Kasumi-1 (cell line): ENCODE measurements at regions not wholly inside any gene's neighbourhood (a gene's known extent, or its start where the extent isn't known, plus 50 kb on each side); places are given as distances from the start of the nearest gene placed in this dataset.
"Not testable (repeated sequence)": the region's sequence is repeated elsewhere in the genome, so short reads cannot be mapped to it uniquely, and the experiment has no call there.

Experiments
- DNase-seq, 2 experiments: peaks; one replicate each; lab custom pipeline; 2025; lab: John Stamatoyannopoulos, UW

GRCh38 chr10:94088926-94089381 is 95.2 kb downstream of the PLCE1 start:
- DNase-seq = no peak

- no peak for DNase-seq
Measured at GRCh38 chr10:94091649-94092048, 97.9 kb downstream of the PLCE1 start.

GRCh38 chr10:94092848-94093247 is 99.1 kb downstream of the PLCE1 start:
- DNase-seq = no peak

GRCh38 chr10:94093286-94093905 is 99.7 kb downstream of the PLCE1 start:
- DNase-seq = no peak

GRCh38 chr10:94094540-94094939 is 100.8 kb downstream of the PLCE1 start:
- no peak for DNase-seq

- no peak for DNase-seq
Measured at GRCh38 chr10:94097656-94098055, 103.9 kb downstream of the PLCE1 start.

GRCh38 chr10:94098896-94099295 is 105.2 kb downstream of the PLCE1 start:
- no peak for DNase-seq

- DNase-seq = no peak
Measured at GRCh38 chr10:94101894-94102293, 108.2 kb downstream of the PLCE1 start.

GRCh38 chr10:94102436-94102835 is 108.7 kb downstream of the PLCE1 start:
- no peak for DNase-seq

GRCh38 chr10:94103192-94103591 is 109.5 kb downstream of the PLCE1 start:
- DNase-seq = no peak

GRCh38 chr10:94103801-94104221 is 110.1 kb downstream of the PLCE1 start:
- DNase-seq = no peak

GRCh38 chr10:94104316-94105000 is 110.7 kb downstream of the PLCE1 start:
- peak in 1 of 2 experiments; percentile 7 for DNase-seq

GRCh38 chr10:94105226-94105625 is 111.5 kb downstream of the PLCE1 start:
- no peak for DNase-seq

GRCh38 chr10:94107191-94107590 is 113.5 kb downstream of the PLCE1 start:
- no peak for DNase-seq

GRCh38 chr10:94108200-94108599 is 114.5 kb downstream of the PLCE1 start:
- no peak for DNase-seq

- no peak for DNase-seq
Measured at GRCh38 chr10:94111367-94111766, 117.6 kb downstream of the PLCE1 start.

- no peak for DNase-seq
Measured at GRCh38 chr10:94112321-94112720, 118.6 kb downstream of the PLCE1 start.

GRCh38 chr10:94115725-94116124 is 122.0 kb downstream of the PLCE1 start:
- no peak for DNase-seq

GRCh38 chr10:94116848-94117247 is 123.1 kb downstream of the PLCE1 start:
- DNase-seq = no peak

- no peak for DNase-seq
Measured at GRCh38 chr10:94122211-94122610, 128.5 kb downstream of the PLCE1 start.

- DNase-seq = no peak
Measured at GRCh38 chr10:94123258-94123995, 129.7 kb downstream of the PLCE1 start.

- DNase-seq = not testable (repeated sequence)
Measured at GRCh38 chr10:94124147-94124546, 130.4 kb downstream of the PLCE1 start.

GRCh38 chr10:94125268-94125667 is 131.5 kb downstream of the PLCE1 start:
- DNase-seq = not testable (repeated sequence)
